Testis (tissue), 2 donors: ENCODE measurements at regions not wholly inside any gene's neighbourhood (a gene's known extent, or its start where the extent isn't known, plus 50 kb on each side); places are given as distances from the start of the nearest gene placed in this dataset.

Source experiments
- DNase-seq: peaks from one replicate; pipeline ENCODE4 v3.0.0-alpha.2; 2019
- H3K27ac ChIP-seq, 2 donors: fragments of 200-600 bp; sonication (generic); one replicate each; pipeline ENCODE4 v1.5.1; 2019
- H3K27me3 ChIP-seq: fragments of 200-600 bp; sonication (generic); one replicate; pipeline ENCODE4 v1.5.1; 2019
- H3K36me3 ChIP-seq: fragments of 200-600 bp; sonication (generic); one replicate; pipeline ENCODE4 v1.5.1; 2017; ENCODE audit warnings: low read depth; ENCODE audit errors: missing control alignments
- H3K4me1 ChIP-seq: fragments of 200-600 bp; sonication (generic); one replicate; pipeline ENCODE4 v1.5.1; 2019
- H3K4me3 ChIP-seq, 2 donors: fragments of 200-600 bp; sonication (generic); one replicate each; pipeline ENCODE4 v1.5.1; 2017 to 2019
- H3K9me3 ChIP-seq: fragments of 200-600 bp; sonication (generic); one replicate; pipeline ENCODE4 v1.5.1; 2017
- POLR2A ChIP-seq: fragments of 450-650 bp; IDR thresholded peaks from one replicate; pipeline ENCODE4 v1.6.1; 2017; ENCODE audit warnings: antibody characterized with exemption, mild to moderate bottlenecking, moderate library complexity
- WGBS, 2 donors: methylation state at CpG; one replicate each; pipeline ENCODE4 v1.1.5; 2018; 5-methylcytosine and 5-hydroxymethylcytosine counted together
- intact Hi-C: fragments of 100-400 bp; cut with DNase I; formaldehyde crosslinking; loops from one replicate; pipeline ENCODE4 v1.15.1; 2023; ENCODE audit warnings: low total_unique reads
- TF ChIP-seq, protein P1 (sequence below), 3 experiments: fragments of 450-650 bp in 2 of 3; fragments of 200-600 bp in 1 of 3; sonication (generic) in 1 of 3; IDR thresholded peaks; one replicate each; pipeline ENCODE4 v1.5.1; 2016 to 2019; ENCODE audit warnings: antibody characterized with exemption in 3 of 3, mild to moderate bottlenecking in 2 of 3, moderate library complexity in 1 of 3

DNA sequence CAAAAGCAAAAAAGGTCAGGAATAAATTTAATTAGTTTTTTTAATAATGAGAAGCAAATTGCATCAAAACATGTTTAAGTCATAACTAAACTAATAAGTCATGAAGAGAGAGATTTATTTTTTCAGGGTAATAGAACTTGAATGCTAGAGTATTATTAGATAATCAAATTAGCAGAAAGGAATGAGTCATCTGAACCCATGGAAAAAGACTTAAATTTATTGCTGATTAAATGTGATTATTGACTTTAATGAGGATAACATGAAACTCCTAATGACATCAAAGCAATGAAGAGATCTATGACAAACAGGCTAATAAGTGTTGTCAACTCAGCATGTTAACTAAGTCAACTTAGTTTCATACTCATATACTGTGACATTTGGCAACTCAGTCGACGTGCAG, 264.2 kb downstream of the USP25 start:
- H3K4me3 ChIP-seq: no peak overlapping the region
- H3K27me3 ChIP-seq: no peaks in the 10 kb centered on the region
- 81 to 89% methylated on average over 2 of the region's 2 CpGs for WGBS, 2 donors
- H3K36me3 ChIP-seq: no peaks in the 10 kb centered on the region
- intact Hi-C loops: no loop called here
- no peaks in the 10 kb centered on the region for H3K4me1 ChIP-seq
- H3K9me3 ChIP-seq: no peaks in the 10 kb centered on the region
- TF ChIP-seq, protein P1, sequence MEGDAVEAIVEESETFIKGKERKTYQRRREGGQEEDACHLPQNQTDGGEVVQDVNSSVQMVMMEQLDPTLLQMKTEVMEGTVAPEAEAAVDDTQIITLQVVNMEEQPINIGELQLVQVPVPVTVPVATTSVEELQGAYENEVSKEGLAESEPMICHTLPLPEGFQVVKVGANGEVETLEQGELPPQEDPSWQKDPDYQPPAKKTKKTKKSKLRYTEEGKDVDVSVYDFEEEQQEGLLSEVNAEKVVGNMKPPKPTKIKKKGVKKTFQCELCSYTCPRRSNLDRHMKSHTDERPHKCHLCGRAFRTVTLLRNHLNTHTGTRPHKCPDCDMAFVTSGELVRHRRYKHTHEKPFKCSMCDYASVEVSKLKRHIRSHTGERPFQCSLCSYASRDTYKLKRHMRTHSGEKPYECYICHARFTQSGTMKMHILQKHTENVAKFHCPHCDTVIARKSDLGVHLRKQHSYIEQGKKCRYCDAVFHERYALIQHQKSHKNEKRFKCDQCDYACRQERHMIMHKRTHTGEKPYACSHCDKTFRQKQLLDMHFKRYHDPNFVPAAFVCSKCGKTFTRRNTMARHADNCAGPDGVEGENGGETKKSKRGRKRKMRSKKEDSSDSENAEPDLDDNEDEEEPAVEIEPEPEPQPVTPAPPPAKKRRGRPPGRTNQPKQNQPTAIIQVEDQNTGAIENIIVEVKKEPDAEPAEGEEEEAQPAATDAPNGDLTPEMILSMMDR (IDR thresholded peaks at IDR 0.05): no peak
- no peak for TF ChIP-seq POLR2A
- no peak overlapping the region for H3K27ac ChIP-seq
- DNase-seq: no peak

DNA sequence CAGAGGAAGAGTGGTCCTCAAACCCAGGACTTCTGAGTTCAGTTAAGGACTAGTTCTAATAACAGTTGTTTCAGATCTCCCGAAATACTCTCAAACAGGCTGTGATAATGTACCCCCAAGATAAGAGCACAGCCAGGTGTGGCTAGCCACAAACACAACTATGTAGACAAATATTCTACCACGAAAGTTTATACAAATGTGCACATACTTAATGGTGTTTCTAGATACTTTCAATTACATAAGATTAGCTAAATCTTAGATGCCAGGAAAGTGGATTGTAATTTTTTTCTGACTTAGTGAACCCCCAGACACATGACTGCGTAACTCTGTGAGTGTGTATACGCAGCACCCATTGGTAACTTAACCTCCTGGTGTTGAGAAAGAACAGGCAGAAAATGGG, 270.0 kb downstream of the USP25 start:
- intact Hi-C loops: no loop called here
- H3K9me3 ChIP-seq: no peaks in the 10 kb centered on the region
- no peak overlapping the region for H3K4me3 ChIP-seq
- no peak for TF ChIP-seq POLR2A
- TF ChIP-seq, protein P1 (IDR thresholded peaks at IDR 0.05): no peak
- no peaks in the 10 kb centered on the region for H3K4me1 ChIP-seq
- 91 to 95% methylated on average over 4 of the region's 4 CpGs for WGBS, 2 donors
- H3K27me3 ChIP-seq: no peaks in the 10 kb centered on the region
- no peak overlapping the region for H3K27ac ChIP-seq
- no peaks in the 10 kb centered on the region for H3K36me3 ChIP-seq
- no peak for DNase-seq

DNA sequence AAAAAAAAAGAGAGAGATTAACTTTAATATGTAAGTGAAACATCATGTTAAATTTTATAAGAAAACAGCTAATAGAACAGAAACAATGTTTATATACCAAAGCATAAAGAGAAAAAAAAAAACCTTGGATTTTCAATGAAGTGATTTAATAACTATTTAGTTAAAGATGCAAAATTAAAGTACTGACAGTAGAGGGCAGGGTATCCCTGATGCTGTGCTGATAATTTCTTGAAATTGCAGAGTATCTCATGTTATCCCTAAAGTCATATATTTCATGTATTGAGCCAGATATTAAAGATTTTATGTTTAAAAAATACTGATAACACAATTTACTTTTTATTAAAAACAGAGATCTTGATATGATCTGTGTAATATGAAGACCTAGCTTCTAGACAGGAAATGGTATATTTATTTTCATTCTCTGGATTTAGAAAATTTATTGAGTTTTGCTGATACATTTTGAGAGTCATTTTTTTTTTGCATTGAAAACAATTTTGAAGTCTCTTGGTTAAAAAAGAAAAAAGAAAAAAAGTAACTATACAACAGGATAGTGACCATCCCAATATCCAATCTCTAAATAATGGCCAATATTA, 273.2 kb downstream of the USP25 start:
- Histone ChIP-seq H3K27ac (no peak overlapping the region), H3K4me3 (no peak overlapping the region), H3K27me3 (no peaks in the 10 kb centered on the region), H3K9me3 (no peaks in the 10 kb centered on the region), H3K4me1 (no peaks in the 10 kb centered on the region), H3K36me3 (no peaks in the 10 kb centered on the region)
- intact Hi-C loops: no loop called here
- no peak for TF ChIP-seq POLR2A
- TF ChIP-seq, protein P1 (IDR thresholded peaks at IDR 0.05): peak in 1 of 3 experiments; percentile 27
- no peak for DNase-seq

DNA sequence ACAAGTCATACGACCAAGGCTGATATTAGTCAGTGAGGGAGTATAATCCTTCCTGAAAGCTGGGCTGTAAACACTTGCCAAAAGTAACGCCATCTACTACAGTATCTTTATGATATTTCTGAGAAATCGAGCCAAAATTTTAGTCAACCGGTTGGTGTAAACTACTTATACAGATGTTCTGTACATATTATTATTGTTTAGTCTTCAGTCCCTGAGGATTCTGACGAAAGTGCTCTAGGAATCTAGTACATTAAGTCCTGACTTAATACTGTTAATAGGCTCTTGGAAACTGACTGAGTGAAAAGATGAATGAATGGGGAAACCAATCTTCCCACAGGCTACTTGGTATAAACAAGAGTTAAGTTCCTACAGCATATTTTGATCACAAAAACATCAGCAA, 274.3 kb downstream of the USP25 start:
- H3K36me3 ChIP-seq: no peaks in the 10 kb centered on the region
- H3K27me3 ChIP-seq: no peaks in the 10 kb centered on the region
- DNase-seq: no peak
- 60 to 61% methylated on average over 5 of the region's 5 CpGs for WGBS, 2 donors
- intact Hi-C loops: no loop called here
- no peak for TF ChIP-seq POLR2A
- TF ChIP-seq, protein P1 (IDR thresholded peaks at IDR 0.05): no peak
- H3K27ac ChIP-seq: no peak overlapping the region
- no peaks in the 10 kb centered on the region for H3K4me1 ChIP-seq
- H3K4me3 ChIP-seq: no peak overlapping the region
- no peaks in the 10 kb centered on the region for H3K9me3 ChIP-seq

DNA sequence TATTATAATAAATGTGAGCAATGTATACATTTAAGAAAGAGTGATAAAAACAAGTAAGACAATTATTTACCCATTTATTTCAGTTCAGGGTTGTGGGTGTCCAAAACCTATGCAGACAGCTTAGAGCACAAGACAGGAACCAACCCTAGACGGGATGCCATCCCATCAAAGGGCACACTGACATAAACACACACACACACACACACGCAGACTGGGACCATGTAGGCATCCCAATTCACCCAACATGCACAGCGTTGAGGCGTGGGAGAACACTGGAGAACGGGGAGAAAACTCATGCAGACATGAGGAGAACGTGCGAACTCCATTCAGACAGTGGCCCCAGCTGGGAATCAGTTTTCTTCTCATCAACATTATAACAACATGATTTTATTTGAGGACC, 274.7 kb downstream of the USP25 start:
- intact Hi-C loops: no loop called here
- no peak for DNase-seq
- no peak overlapping the region for H3K4me3 ChIP-seq

More for the DNA sequence above, 274.7 kb downstream of the USP25 start:
- no peak overlapping the region for H3K27ac ChIP-seq
- TF ChIP-seq POLR2A: no peak
- TF ChIP-seq, protein P1 (IDR thresholded peaks at IDR 0.05): no peak
- no peaks in the 10 kb centered on the region for H3K36me3 ChIP-seq
- no peaks in the 10 kb centered on the region for H3K4me1 ChIP-seq
- WGBS, 2 donors: 82 to 84% methylated on average over 7 of the region's 7 CpGs
- H3K27me3 ChIP-seq: no peaks in the 10 kb centered on the region
- H3K9me3 ChIP-seq: no peaks in the 10 kb centered on the region
